ENCODE measurements at regions not wholly inside any gene's neighbourhood (a gene's known extent, or its start where the extent isn't known, plus 50 kb on each side); places are given as distances from the start of the nearest gene placed in this dataset.
A peak's percentile ranks its signal among the peaks of the same experiment; 100 is the strongest.
"Not testable (repeated sequence)": the region's sequence is repeated elsewhere in the genome, so short reads cannot be mapped to it uniquely, and the experiment has no call there.

GRCh38 chr11:86861810-86862209, 61.5 kb downstream of the PRSS23 start:
- DNase-seq, result peak; percentile 20

DNA sequence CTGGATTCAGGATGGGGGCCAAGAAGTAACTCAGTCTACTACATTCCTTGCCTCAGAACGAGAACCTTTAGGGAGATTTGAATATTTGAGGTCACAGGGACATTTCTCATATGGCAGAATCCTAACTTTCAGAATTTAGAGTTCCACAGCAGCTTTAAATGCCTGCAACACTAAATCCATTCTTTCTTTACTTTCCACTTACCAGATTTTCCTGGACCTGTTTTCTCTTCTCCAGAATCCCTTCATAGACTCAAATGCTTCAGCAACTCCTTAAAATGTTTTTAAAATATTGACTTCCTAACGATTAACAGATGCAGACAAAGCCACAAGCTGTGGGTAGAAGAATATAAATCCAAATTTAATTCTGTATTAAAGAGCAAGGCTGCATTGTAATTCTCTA, 63.1 kb downstream of the PRSS23 start:
- DNase-seq, result no peak

GRCh38 chr11:86865436-86865835, 65.1 kb downstream of the PRSS23 start:
- DNase-seq, result no peak

DNA sequence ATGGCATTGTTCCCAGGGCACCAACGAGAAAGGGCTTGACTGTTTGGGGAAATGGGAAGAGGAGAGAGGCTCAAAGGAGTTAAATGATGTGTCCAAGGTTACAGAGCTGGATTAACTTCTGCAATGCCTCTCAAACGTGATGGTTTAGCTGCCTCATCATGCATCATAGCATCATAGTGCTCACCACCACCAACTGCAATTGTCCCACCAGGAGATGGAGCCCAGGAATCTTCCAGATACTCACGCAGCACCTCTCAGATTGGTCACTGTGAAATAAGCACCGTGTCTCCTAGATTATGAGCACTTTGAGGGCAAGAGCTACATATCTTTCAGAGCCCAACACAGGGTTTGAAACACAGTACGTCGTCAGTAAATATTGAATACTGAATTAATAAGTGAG, 69.2 kb downstream of the PRSS23 start:
- no peak for DNase-seq

DNA sequence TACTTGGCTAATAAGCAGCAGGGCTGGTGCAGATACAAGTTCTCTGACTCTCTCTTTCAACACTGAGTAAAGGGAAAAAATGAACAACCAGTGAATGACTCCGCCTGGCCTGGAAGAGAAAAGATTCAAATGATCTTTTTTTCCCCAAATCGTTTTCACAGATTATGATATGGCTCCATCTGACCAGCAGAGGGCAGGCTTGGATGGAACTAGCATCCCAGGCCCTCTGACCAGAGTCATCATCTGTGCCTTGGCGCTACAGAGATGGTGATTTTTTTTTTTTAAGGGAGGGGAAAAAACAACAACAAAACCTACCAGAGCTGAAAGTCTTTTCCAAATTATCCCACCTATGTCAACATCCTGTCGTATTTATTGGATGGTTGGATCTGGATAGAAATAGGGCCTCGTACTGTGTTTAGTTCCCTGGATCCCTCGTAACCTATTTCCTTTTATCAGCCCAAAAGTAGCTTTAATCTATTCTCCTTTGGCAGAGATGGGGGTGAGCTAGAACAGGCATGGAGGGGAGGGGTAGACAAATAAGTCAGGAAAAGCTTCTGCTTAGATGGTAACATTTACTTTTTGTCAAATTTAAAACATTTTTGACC, 69.7 kb downstream of the PRSS23 start:
- DNase-seq, result peak; percentile 78

- DNase-seq, result no peak
These were observed 73.3 kb downstream of the PRSS23 start for GRCh38 chr11:86873573-86874083.

DNA sequence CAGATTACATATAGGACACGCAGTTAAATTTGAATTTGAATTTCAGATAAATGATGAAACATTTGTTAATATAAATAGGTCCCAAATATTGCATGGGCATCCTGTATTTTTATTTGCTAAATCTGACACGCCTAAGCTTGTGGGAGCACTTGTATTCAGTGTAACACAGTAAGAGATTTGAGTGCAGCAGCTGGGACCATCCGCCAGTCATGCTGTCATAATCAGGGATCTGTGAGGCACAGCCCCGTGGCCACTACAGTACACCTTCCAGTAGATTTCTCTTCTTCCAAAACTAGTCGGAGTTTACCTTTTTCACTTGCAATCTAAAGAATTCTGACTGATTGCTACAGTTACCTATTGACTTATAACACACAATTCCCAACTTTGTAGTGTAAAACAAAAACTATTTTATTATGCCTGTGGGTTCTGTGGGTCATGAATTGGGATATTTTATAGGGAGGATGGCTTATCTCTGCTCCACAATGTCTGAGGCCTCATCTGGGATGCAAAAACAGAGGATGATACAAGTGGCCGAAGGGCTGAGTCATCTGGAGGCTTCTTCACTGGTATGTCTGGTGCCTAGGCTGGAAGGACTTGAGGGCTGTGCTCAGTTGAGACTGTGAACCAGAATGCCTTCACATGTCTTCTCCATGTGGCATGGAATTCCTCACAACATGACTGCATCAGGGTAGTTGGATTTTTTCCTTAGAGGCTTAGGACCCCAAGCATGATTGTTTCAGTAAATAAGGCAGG, 74.1 kb downstream of the PRSS23 start:
- no peak for DNase-seq

GRCh38 chr11:86876716-86877234, 76.4 kb downstream of the PRSS23 start:
- DNase-seq, result no peak

GRCh38 chr11:86877503-86877902, 77.2 kb downstream of the PRSS23 start:
- no peak for DNase-seq

GRCh38 chr11:86879241-86879640, 76.0 kb downstream of the FZD4 start:
- not testable (repeated sequence) for DNase-seq

DNA sequence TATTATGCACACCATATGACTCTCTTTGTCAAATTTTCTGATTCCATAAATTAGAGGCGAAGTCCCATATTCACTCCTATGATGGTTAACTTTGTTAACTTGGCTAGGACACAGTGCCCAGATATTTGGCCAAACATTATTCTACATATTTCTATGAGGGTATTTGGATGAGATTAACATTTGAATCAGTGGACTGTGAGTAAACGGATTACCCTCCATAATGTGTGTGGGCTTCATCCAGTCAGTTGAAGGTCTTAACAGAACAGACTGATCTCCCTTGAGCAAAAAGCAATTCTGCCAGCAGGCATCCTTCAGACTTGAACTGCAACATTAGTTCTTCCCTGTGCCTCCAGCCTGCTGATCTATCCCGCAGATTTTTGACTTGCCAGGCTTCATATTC, 69.9 kb downstream of the FZD4 start:
- no peak for DNase-seq

DNA sequence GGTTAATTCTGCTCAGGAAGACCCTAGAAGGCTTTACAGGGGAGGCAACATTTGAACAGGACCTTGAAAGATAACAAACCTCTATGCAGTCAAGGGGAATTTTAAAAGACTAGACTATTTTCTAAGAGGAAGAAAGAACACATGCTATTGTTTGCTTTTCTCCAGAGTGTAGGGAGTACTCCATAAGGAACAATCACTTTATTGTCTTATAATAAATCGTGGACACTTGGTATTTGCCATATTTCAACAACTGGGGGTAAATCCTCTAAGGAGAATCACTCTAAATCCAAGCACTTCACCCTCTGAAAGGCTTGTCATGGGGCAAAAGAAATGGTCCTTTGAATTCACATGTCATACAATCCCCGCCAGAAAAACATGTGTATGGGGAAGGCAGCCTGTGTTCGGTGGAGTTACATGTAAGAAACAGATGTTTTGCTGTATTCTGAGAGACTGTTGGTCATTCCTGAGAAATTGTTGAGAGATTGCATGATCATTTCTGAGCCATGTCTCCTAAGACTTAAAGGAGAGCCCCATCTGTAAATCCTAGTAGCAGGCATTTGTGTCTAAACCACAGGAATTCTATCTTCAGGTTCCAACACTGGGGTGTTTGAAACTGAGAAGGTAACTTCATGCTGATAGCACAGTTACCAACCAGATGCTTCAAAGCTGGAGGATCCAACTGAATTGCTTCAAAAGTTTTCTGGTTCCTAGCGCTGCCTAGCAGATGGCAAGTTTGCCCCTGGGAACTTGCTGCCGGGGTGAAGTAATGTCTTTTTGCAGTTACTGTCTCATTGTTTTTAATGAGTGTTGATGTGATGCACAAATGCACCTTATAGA, 66.8 kb downstream of the FZD4 start:
- DNase-seq, result no peak

- no peak for DNase-seq
These were observed 66.2 kb downstream of the FZD4 start for GRCh38 chr11:86889001-86889341.

- DNase-seq, result no peak
These were observed 64.2 kb downstream of the FZD4 start for GRCh38 chr11:86891036-86891435.

DNA sequence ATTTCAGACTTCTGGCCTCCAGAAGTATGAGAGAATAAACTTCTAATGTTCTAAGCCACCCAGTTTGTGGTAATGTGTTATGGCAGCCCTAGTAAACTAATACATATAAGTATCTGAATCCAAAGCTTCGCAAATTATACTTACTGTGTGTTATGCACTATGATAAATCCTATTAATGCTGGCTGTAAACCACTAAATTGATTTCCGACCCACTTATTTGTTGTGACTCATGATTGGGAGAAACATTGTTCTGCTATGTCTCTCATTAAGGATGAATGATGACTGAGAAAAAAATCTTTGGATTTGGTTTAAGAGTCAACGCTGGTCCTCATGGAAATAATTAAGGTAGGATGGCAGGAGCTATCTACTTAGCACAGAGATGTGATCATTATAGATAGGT, 62.0 kb downstream of the FZD4 start:
- DNase-seq, result no peak
